Smooth muscle cell (in vitro differentiated cells): ENCODE measurements at regions not wholly inside any gene's neighbourhood (a gene's known extent, or its start where the extent isn't known, plus 50 kb on each side); places are given as distances from the start of the nearest gene placed in this dataset.

Experiments
- DNase-seq: peaks from one replicate; lab custom pipeline; 2025; ENCODE audit not compliant: unreplicated experiment; lab: John Stamatoyannopoulos, UW
- H2AFZ ChIP-seq: fragments of 200-600 bp; sonication (generic); 2 replicates; pipeline ENCODE4 v1.6.0; 2016; ENCODE audit warnings: antibody characterized with exemption, low read depth, mild to moderate bottlenecking
- H3F3A ChIP-seq: fragments of 200-600 bp; sonication (generic); 2 replicates; pipeline ENCODE4 v1.6.0; 2017; ENCODE audit warnings: antibody characterized with exemption, low read depth
- H3K27ac ChIP-seq: fragments of 200-600 bp; sonication (generic); 2 replicates; pipeline ENCODE4 v1.5.1; 2016; ENCODE audit warnings: low read depth, mild to moderate bottlenecking
- H3K27me3 ChIP-seq: fragments of 200-600 bp; sonication (generic); 2 replicates; pipeline ENCODE4 v1.6.1; 2016; ENCODE audit warnings: low read depth, mild to moderate bottlenecking
- H3K36me3 ChIP-seq: fragments of 200-600 bp; sonication (generic); 2 replicates; pipeline ENCODE4 v1.5.1; 2016; ENCODE audit warnings: low read depth
- H3K4me1 ChIP-seq: fragments of 200-600 bp; sonication (generic); 2 replicates; pipeline ENCODE4 v1.5.1; 2016; ENCODE audit warnings: low read depth
- H3K4me2 ChIP-seq: fragments of 200-600 bp; sonication (generic); 2 replicates; pipeline ENCODE4 v1.6.0; 2016; ENCODE audit warnings: mild to moderate bottlenecking
- H3K4me3 ChIP-seq: fragments of 200-600 bp; sonication (generic); 2 replicates; pipeline ENCODE4 v1.5.1; 2016; ENCODE audit warnings: mild to moderate bottlenecking
- H3K79me2 ChIP-seq: fragments of 200-600 bp; sonication (generic); 2 replicates; pipeline ENCODE4 v1.6.0; 2016; ENCODE audit warnings: low read depth, mild to moderate bottlenecking
- H3K9ac ChIP-seq: fragments of 200-600 bp; sonication (generic); 2 replicates; pipeline ENCODE4 v1.6.0; 2016; ENCODE audit warnings: low read depth
- H3K9me3 ChIP-seq: fragments of 200-600 bp; sonication (generic); replicated peaks from 2 replicates; pipeline ENCODE4 v1.5.1; 2016; ENCODE audit warnings: low read depth
- H4K20me1 ChIP-seq: fragments of 200-600 bp; sonication (generic); 2 replicates; pipeline ENCODE4 v1.6.0; 2016; ENCODE audit warnings: low read depth
- WGBS: methylation state at CpG from one replicate; pipeline ENCODE4 v1.1.7; 2016; ENCODE audit warnings: low lambda C conversion rate; 5-methylcytosine and 5-hydroxymethylcytosine counted together
- TF ChIP-seq, protein P1 (sequence below): fragments of 200-600 bp; sonication (generic); IDR thresholded peaks from 2 replicates; pipeline ENCODE4 v1.5.1; 2017; ENCODE audit warnings: borderline replicate concordance, mild to moderate bottlenecking, antibody characterized with exemption; ENCODE audit not compliant: insufficient read depth, poor library complexity, severe bottlenecking

DNA sequence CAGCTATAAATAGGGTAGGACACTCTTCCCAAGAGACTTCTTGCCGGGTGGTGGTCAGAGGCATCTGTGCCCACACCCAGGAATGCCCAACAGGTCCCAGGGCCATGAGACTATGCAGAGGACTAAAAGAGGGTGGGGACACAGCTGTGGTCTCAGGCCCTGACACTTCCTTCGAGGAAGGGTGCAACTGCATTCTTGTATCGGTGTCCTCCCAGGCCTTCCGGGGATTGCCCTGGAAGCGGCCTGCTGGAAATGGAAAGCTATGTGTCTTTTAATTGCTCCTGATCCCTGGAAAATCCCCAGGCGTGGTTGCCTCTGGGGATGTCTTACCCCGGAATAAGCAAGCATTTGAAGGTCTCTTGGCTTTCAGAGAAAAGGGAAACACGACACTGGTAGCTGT is 176.7 kb downstream of the SOX11 start:
- Histone ChIP-seq H3K4me3 (no peak overlapping the region), H3K27me3 (no peaks in the 10 kb centered on the region), H4K20me1 (no peaks in the 10 kb centered on the region), H3K4me1 (no peaks in the 10 kb centered on the region), H3F3A (no peaks in the 10 kb centered on the region), H3K36me3 (no peaks in the 10 kb centered on the region), H3K4me2 (no peak overlapping the region), H3K9ac (no peak overlapping the region), H2AFZ (no peak overlapping the region), H3K27ac (no peak overlapping the region), H3K9me3 (no peaks in the 10 kb centered on the region), H3K79me2 (no peaks in the 10 kb centered on the region)
- DNase-seq, result no peak
- TF ChIP-seq, protein P1, sequence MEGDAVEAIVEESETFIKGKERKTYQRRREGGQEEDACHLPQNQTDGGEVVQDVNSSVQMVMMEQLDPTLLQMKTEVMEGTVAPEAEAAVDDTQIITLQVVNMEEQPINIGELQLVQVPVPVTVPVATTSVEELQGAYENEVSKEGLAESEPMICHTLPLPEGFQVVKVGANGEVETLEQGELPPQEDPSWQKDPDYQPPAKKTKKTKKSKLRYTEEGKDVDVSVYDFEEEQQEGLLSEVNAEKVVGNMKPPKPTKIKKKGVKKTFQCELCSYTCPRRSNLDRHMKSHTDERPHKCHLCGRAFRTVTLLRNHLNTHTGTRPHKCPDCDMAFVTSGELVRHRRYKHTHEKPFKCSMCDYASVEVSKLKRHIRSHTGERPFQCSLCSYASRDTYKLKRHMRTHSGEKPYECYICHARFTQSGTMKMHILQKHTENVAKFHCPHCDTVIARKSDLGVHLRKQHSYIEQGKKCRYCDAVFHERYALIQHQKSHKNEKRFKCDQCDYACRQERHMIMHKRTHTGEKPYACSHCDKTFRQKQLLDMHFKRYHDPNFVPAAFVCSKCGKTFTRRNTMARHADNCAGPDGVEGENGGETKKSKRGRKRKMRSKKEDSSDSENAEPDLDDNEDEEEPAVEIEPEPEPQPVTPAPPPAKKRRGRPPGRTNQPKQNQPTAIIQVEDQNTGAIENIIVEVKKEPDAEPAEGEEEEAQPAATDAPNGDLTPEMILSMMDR, result no peak
- WGBS, result 44% methylated on average over 8 of the region's 8 CpGs

DNA sequence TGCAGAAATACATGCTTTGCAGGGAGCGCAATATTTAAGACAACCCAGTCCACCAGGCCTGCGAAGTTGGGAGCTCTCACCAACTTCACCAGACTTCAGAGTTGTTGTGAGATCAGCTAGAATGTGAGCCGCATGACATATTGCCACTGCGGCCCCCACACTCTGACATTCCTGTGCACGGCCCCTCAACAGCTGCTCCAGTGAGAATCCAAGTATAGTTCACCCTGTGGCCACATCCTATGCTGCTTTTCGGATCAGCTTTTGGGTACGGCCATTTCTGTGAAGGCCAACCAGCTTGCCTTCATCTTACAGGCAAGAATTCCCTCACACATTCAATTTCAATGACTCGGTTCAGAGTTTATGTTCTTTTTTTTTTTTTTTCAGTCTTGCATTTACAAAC is 177.8 kb downstream of the SOX11 start:
- Histone ChIP-seq H3K27me3 (no peaks in the 10 kb centered on the region), H3K9ac (no peak overlapping the region), H3K36me3 (no peaks in the 10 kb centered on the region), H3K4me3 (no peak overlapping the region), H3K4me1 (no peaks in the 10 kb centered on the region), H3K4me2 (no peak overlapping the region), H3K27ac (no peak overlapping the region), H2AFZ (no peak overlapping the region), H3F3A (no peaks in the 10 kb centered on the region), H3K9me3 (peaks cover 3% of the 10 kb centered on the region), H4K20me1 (no peaks in the 10 kb centered on the region), H3K79me2 (no peaks in the 10 kb centered on the region)
- 93% methylated on average over 8 of the region's 8 CpGs for WGBS
- DNase-seq, result no peak
- TF ChIP-seq, protein P1, result no peak

DNA sequence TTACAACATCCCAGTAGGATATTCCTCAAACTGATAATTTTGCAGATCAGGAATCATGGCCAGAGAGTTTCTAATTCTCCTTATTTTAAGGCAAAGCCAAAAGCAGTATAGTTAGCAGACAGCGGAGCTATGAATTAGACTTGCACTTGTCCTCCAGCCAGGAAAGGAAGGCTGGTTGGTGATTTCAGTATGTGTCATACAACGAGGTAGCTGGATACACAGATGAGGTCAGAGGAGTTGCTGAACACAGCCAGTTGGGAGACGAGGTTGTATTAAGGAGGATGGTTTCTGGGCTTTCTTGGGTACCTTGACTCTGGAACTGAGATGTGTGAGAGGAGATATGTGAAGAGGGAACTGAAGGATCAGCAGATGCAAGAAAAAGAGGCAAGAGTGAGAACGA is 185.2 kb downstream of the SOX11 start:
- Histone ChIP-seq H3K27ac (no peak overlapping the region), H3K27me3 (no peaks in the 10 kb centered on the region), H3K4me3 (no peak overlapping the region), H3K9me3 (peaks cover 3% of the 10 kb centered on the region), H2AFZ (no peak overlapping the region), H3K4me2 (no peak overlapping the region), H3K36me3 (no peaks in the 10 kb centered on the region), H3K9ac (no peak overlapping the region), H3K79me2 (no peaks in the 10 kb centered on the region), H3K4me1 (no peaks in the 10 kb centered on the region), H3F3A (no peaks in the 10 kb centered on the region), H4K20me1 (no peaks in the 10 kb centered on the region)
- 50% methylated on average over 4 of the region's 4 CpGs for WGBS
- TF ChIP-seq, protein P1, result no peak
- DNase-seq, result no peak

DNA sequence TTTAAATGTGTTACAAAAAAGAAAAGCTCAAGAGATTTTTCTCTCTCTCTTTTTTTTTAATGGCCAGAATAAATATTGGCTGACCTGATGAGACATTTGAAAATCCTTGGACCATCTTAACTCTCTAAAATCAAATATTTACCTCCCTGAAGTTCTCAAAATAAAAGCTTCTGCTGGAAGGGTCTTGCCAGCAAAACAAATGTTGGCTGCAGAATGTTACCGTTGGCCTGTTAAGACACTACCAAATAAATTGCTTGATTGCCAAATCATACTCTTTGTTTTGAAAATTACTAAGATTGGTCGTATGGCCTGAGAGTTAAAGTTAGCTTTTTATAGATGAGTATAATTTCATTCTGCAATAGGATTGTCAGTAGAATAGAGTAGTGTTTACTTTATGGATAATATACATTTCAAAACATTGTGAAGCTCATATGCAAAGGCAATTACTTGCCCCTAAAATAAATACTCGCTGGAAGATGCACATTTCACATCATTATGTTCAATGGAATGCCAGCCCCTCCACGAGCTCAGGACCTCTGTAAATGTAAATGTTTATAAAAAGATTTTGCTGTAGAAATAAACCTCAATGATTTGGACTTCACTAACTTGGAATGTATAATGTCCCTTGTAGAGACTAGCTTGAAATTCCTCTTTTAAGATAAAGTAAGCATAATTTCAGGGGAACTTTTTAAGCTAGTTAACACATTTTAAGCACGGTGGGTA is 193.4 kb downstream of the SOX11 start:
- no peaks in the 10 kb centered on the region for H3K9me3 ChIP-seq
- H3K4me1 ChIP-seq, result peaks cover 9% of the 10 kb centered on the region
- H3K4me3 ChIP-seq, result no peak overlapping the region
- H3K4me2 ChIP-seq, result no peak overlapping the region
- no peaks in the 10 kb centered on the region for H3K36me3 ChIP-seq
- TF ChIP-seq, protein P1, result no peak
- H4K20me1 ChIP-seq, result no peaks in the 10 kb centered on the region
- H3K79me2 ChIP-seq, result no peaks in the 10 kb centered on the region
- no peak overlapping the region for H2AFZ ChIP-seq
- no peak overlapping the region for H3K9ac ChIP-seq
- no peaks in the 10 kb centered on the region for H3F3A ChIP-seq
- no peaks in the 10 kb centered on the region for H3K27me3 ChIP-seq
- 48% methylated on average over 5 of the region's 5 CpGs for WGBS
- DNase-seq, result no peak
- no peak overlapping the region for H3K27ac ChIP-seq
